H1 (cell line): ENCODE measurements at regions not wholly inside any gene's neighbourhood (a gene's known extent, or its start where the extent isn't known, plus 50 kb on each side); places are given as distances from the start of the nearest gene placed in this dataset.

Experiments used
- CBX5 ChIP-seq: fragments of 300-800, 300-1000 bp; sonication (generic); IDR thresholded peaks from 2 replicates; pipeline ENCODE4 v1.7.1; 2016; ENCODE audit warnings: antibody characterized with exemption, low read length, low read depth
- HDAC2 ChIP-seq, 2 experiments: fragments of 300-600 bp in 1 of 2; sonication (generic) in 1 of 2; IDR thresholded peaks; 2 replicates each; pipeline ENCODE4 v1.6.1; 2011 to 2012; ENCODE audit warnings: low read depth in 2 of 2, low read length in 2 of 2, mild to moderate bottlenecking in 2 of 2, moderate library complexity in 2 of 2, borderline replicate concordance in 1 of 2, inconsistent platforms in 1 of 2
- HDAC6 ChIP-seq: IDR thresholded peaks from one replicate; pipeline ENCODE4 v1.7.1; 2012; ENCODE audit warnings: low read depth, mild to moderate bottlenecking, inconsistent platforms, low read length, moderate library complexity
- NRF1 ChIP-seq: IDR thresholded peaks from 2 replicates; pipeline ENCODE4 v1.6.1; 2011; ENCODE audit warnings: mild to moderate bottlenecking, low read depth, low read length, improper control_type of control experiment
- SIX5 ChIP-seq: IDR thresholded peaks from 2 replicates; pipeline ENCODE4 v1.6.1; 2011; ENCODE audit warnings: mild to moderate bottlenecking, low read depth, low read length
- SP4 ChIP-seq: IDR thresholded peaks from 2 replicates; pipeline ENCODE4 v1.6.1; 2012; ENCODE audit warnings: low read length, inconsistent platforms
- TF ChIP-seq, protein P1 (sequence below): fragments of 300-600 bp; sonication (generic); IDR thresholded peaks from 2 replicates; pipeline ENCODE4 v1.7.1; 2012; ENCODE audit warnings: low read length, moderate library complexity, mild to moderate bottlenecking, inconsistent platforms; ENCODE audit not compliant: insufficient replicate concordance

DNA sequence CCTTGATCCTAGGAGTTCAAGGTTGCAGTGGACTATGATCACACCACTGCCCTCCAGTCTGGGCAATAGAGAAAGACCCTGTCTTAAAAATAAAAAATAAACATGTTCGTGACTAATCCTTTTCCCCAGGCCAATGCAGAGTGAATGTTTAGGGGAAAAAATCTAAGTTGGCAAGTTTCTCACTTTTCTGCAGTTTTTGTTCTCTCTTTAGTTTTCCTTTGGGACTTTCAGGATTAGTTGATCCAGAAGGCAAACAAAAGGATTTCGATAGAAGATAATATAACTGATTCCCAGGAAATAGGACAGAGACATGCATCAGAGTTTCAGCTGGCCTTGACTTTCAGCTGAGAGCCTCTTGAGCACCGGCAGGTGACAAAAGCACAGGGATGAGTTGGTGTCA lies 53.3 kb downstream of the SOD2 start (continued):
- TF ChIP-seq HDAC6 (no peak), HDAC2 (IDR thresholded peaks at IDR 0.05; ENCODE audit: borderline replicate concordance in 1 of 2, low read depth in 2 of 2, low read length in 2 of 2) (no peak), SP4 (no peak), CBX5 (no peak), SIX5 (no peak), NRF1 (no peak)
- TF ChIP-seq, protein P1, sequence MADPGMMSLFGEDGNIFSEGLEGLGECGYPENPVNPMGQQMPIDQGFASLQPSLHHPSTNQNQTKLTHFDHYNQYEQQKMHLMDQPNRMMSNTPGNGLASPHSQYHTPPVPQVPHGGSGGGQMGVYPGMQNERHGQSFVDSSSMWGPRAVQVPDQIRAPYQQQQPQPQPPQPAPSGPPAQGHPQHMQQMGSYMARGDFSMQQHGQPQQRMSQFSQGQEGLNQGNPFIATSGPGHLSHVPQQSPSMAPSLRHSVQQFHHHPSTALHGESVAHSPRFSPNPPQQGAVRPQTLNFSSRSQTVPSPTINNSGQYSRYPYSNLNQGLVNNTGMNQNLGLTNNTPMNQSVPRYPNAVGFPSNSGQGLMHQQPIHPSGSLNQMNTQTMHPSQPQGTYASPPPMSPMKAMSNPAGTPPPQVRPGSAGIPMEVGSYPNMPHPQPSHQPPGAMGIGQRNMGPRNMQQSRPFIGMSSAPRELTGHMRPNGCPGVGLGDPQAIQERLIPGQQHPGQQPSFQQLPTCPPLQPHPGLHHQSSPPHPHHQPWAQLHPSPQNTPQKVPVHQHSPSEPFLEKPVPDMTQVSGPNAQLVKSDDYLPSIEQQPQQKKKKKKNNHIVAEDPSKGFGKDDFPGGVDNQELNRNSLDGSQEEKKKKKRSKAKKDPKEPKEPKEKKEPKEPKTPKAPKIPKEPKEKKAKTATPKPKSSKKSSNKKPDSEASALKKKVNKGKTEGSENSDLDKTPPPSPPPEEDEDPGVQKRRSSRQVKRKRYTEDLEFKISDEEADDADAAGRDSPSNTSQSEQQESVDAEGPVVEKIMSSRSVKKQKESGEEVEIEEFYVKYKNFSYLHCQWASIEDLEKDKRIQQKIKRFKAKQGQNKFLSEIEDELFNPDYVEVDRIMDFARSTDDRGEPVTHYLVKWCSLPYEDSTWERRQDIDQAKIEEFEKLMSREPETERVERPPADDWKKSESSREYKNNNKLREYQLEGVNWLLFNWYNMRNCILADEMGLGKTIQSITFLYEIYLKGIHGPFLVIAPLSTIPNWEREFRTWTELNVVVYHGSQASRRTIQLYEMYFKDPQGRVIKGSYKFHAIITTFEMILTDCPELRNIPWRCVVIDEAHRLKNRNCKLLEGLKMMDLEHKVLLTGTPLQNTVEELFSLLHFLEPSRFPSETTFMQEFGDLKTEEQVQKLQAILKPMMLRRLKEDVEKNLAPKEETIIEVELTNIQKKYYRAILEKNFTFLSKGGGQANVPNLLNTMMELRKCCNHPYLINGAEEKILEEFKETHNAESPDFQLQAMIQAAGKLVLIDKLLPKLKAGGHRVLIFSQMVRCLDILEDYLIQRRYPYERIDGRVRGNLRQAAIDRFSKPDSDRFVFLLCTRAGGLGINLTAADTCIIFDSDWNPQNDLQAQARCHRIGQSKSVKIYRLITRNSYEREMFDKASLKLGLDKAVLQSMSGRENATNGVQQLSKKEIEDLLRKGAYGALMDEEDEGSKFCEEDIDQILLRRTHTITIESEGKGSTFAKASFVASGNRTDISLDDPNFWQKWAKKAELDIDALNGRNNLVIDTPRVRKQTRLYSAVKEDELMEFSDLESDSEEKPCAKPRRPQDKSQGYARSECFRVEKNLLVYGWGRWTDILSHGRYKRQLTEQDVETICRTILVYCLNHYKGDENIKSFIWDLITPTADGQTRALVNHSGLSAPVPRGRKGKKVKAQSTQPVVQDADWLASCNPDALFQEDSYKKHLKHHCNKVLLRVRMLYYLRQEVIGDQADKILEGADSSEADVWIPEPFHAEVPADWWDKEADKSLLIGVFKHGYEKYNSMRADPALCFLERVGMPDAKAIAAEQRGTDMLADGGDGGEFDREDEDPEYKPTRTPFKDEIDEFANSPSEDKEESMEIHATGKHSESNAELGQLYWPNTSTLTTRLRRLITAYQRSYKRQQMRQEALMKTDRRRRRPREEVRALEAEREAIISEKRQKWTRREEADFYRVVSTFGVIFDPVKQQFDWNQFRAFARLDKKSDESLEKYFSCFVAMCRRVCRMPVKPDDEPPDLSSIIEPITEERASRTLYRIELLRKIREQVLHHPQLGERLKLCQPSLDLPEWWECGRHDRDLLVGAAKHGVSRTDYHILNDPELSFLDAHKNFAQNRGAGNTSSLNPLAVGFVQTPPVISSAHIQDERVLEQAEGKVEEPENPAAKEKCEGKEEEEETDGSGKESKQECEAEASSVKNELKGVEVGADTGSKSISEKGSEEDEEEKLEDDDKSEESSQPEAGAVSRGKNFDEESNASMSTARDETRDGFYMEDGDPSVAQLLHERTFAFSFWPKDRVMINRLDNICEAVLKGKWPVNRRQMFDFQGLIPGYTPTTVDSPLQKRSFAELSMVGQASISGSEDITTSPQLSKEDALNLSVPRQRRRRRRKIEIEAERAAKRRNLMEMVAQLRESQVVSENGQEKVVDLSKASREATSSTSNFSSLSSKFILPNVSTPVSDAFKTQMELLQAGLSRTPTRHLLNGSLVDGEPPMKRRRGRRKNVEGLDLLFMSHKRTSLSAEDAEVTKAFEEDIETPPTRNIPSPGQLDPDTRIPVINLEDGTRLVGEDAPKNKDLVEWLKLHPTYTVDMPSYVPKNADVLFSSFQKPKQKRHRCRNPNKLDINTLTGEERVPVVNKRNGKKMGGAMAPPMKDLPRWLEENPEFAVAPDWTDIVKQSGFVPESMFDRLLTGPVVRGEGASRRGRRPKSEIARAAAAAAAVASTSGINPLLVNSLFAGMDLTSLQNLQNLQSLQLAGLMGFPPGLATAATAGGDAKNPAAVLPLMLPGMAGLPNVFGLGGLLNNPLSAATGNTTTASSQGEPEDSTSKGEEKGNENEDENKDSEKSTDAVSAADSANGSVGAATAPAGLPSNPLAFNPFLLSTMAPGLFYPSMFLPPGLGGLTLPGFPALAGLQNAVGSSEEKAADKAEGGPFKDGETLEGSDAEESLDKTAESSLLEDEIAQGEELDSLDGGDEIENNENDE, result no peak
